Activated naive CD4-positive, alpha-beta T cell treated with anti-CD3 and anti-CD28 coated beads, Interleukin-2, amount 50 U/mL, for 16 hours (primary cell): ENCODE measurements at regions not wholly inside any gene's neighbourhood (a gene's known extent, or its start where the extent isn't known, plus 50 kb on each side); places are given as distances from the start of the nearest gene placed in this dataset.

Experiments
- DNase-seq: peaks from one replicate; pipeline ENCODE4 v3.0.0-alpha.2; 2020

- no peak for DNase-seq
Measured at GRCh38 chr12:24400533-24400932, 451.1 kb upstream of the SOX5 start.

GRCh38 chr12:24398605-24399004, 449.1 kb upstream of the SOX5 start:
- no peak for DNase-seq

- no peak for DNase-seq
Measured at GRCh38 chr12:24396224-24396623, 446.8 kb upstream of the SOX5 start.

GRCh38 chr12:24394246-24394645, 444.8 kb upstream of the SOX5 start:
- DNase-seq, result no peak

GRCh38 chr12:24393071-24393470, 443.6 kb upstream of the SOX5 start:
- DNase-seq, result no peak

GRCh38 chr12:24389394-24389793, 439.9 kb upstream of the SOX5 start:
- DNase-seq, result no peak

- DNase-seq, result no peak
Measured at GRCh38 chr12:24387381-24387780, 437.9 kb upstream of the SOX5 start.

GRCh38 chr12:24386836-24387235, 437.4 kb upstream of the SOX5 start:
- no peak for DNase-seq

- DNase-seq, result no peak
Measured at GRCh38 chr12:24381790-24382189, 432.3 kb upstream of the SOX5 start.

GRCh38 chr12:24379861-24380521, 430.5 kb upstream of the SOX5 start:
- no peak for DNase-seq

GRCh38 chr12:24379433-24379832, 430.0 kb upstream of the SOX5 start:
- no peak for DNase-seq

- DNase-seq, result no peak
Measured at GRCh38 chr12:24378548-24379407, 429.3 kb upstream of the SOX5 start.

GRCh38 chr12:24374452-24374851, 425.0 kb upstream of the SOX5 start:
- DNase-seq, result no peak

- no peak for DNase-seq
Measured at GRCh38 chr12:24373004-24373403, 423.5 kb upstream of the SOX5 start.

GRCh38 chr12:24366514-24366913, 417.0 kb upstream of the SOX5 start:
- DNase-seq, result no peak

GRCh38 chr12:24364921-24365320, 415.5 kb upstream of the SOX5 start:
- no peak for DNase-seq

GRCh38 chr12:24363177-24363754, 413.8 kb upstream of the SOX5 start:
- no peak for DNase-seq

- DNase-seq, result no peak
Measured at GRCh38 chr12:24361877-24362580, 412.6 kb upstream of the SOX5 start.

GRCh38 chr12:24360907-24361306, 411.4 kb upstream of the SOX5 start:
- no peak for DNase-seq

GRCh38 chr12:24360461-24360860, 411.0 kb upstream of the SOX5 start:
- DNase-seq, result no peak

GRCh38 chr12:24360057-24360456, 410.6 kb upstream of the SOX5 start:
- no peak for DNase-seq

- DNase-seq, result no peak
Measured at GRCh38 chr12:24359418-24359817, 409.9 kb upstream of the SOX5 start.

GRCh38 chr12:24356240-24356804, 406.9 kb upstream of the SOX5 start:
- DNase-seq, result no peak
